A673 (cell line): ENCODE measurements at regions not wholly inside any gene's neighbourhood (a gene's known extent, or its start where the extent isn't known, plus 50 kb on each side); places are given as distances from the start of the nearest gene placed in this dataset.

Source experiments
- BruUV-seq: library from RNA; stranded (reverse); fragments of 400-500 nt; replicated peaks from 2 replicates; lab custom pipeline; 2021; lab: Mats Ljungman, UMichigan
- CTCF ChIA-PET: fragments of 300-600 bp; sonication (Branson Sonifier 250); formaldehyde crosslinking; loops from one replicate; lab custom pipeline; 2022; ENCODE audit warnings: antibody characterized with exemption; lab: Charles Lee
- POLR2A ChIA-PET: fragments of 300-600 bp; sonication (Branson Sonifier 250); formaldehyde crosslinking; loops from one replicate; lab custom pipeline; 2022; ENCODE audit warnings: antibody characterized with exemption; ENCODE audit not compliant: low non-redundant PET; lab: Charles Lee
- DNase-seq: peaks from one replicate; pipeline ENCODE4 v3.0.0-alpha.2; 2015; ENCODE audit warnings: low spot score
- H3K27ac ChIP-seq: fragments of 200-600 bp; sonication (generic); 2 replicates; pipeline ENCODE4 v1.5.1; 2016; ENCODE audit warnings: mixed run types, low read depth, mild to moderate bottlenecking, mixed read lengths, antibody characterized with exemption, low read length; ENCODE audit not compliant: poor library complexity, severe bottlenecking
- H3K27me3 ChIP-seq: fragments of 200-600 bp; sonication (generic); replicated peaks from 2 replicates; pipeline ENCODE4 v1.6.1; 2017; ENCODE audit warnings: mixed run types, low read depth, mild to moderate bottlenecking, mixed read lengths, antibody characterized with exemption, low read length; ENCODE audit not compliant: insufficient read depth, poor library complexity
- H3K36me3 ChIP-seq: fragments of 200-600 bp; sonication (generic); 2 replicates; pipeline ENCODE4 v1.6.1; 2016; ENCODE audit warnings: mixed run types, mild to moderate bottlenecking, mixed read lengths, antibody characterized with exemption, low read length; ENCODE audit not compliant: insufficient read depth, poor library complexity, severe bottlenecking
- H3K4me1 ChIP-seq: fragments of 200-600 bp; sonication (generic); 2 replicates; pipeline ENCODE4 v1.6.1; 2017; ENCODE audit warnings: mixed run types, mild to moderate bottlenecking, mixed read lengths, antibody characterized with exemption, low read length; ENCODE audit not compliant: insufficient read depth, poor library complexity, severe bottlenecking
- H3K4me3 ChIP-seq: fragments of 200-600 bp; sonication (generic); 2 replicates; pipeline ENCODE4 v1.5.1; 2016; ENCODE audit warnings: low read depth, mixed run types, mild to moderate bottlenecking, mixed read lengths, low read length; ENCODE audit not compliant: poor library complexity, severe bottlenecking
- H3K9me3 ChIP-seq: fragments of 200-600 bp; sonication (generic); 2 replicates; pipeline ENCODE4 v1.6.1; 2016; ENCODE audit warnings: mixed run types, low read depth, mild to moderate bottlenecking, mixed read lengths, antibody characterized with exemption, low read length; ENCODE audit not compliant: poor library complexity, severe bottlenecking
- CTCF ChIP-seq: fragments of 300-800, 200-600 bp; sonication (generic); conservative IDR thresholded peaks from 2 replicates; pipeline ENCODE4 v1.5.1; 2017; ENCODE audit warnings: low read depth, mild to moderate bottlenecking, antibody characterized with exemption, low read length, moderate library complexity, mixed read lengths
- EZH2 ChIP-seq: fragments of 200-600 bp; sonication (generic); IDR thresholded peaks from 2 replicates; pipeline ENCODE4 v1.6.1; 2017; ENCODE audit warnings: borderline replicate concordance, low read depth, mild to moderate bottlenecking, mixed read lengths, antibody characterized with exemption, low read length; ENCODE audit not compliant: poor library complexity, severe bottlenecking
- intact Hi-C: fragments of 100-400 bp; cut with micrococcal nuclease; formaldehyde crosslinking; loops from one replicate; pipeline ENCODE4 v1.10.0; 2022; ENCODE audit not compliant: unreplicated experiment

- POLR2A ChIA-PET: no interaction called here
These were observed 479.5 kb upstream of the SMARCA2 start for GRCh38 chr9:1535599-1535998.

GRCh38 chr9:1536522-1537170, 478.5 kb upstream of the SMARCA2 start:
- no peaks in the 10 kb centered on the region for H3K4me1 ChIP-seq
- no peak for TF ChIP-seq EZH2
- no peak for TF ChIP-seq CTCF
- CTCF ChIA-PET: no interaction called here
- H3K36me3 ChIP-seq: no peaks in the 10 kb centered on the region
- no peak for DNase-seq
- no peaks in the 10 kb centered on the region for H3K27me3 ChIP-seq
- H3K27ac ChIP-seq: no peak overlapping the region
- intact Hi-C loops: no loop called here
- H3K4me3 ChIP-seq: no peak overlapping the region
- BruUV-seq: no TSS peak
- H3K9me3 ChIP-seq: no peaks in the 10 kb centered on the region
- POLR2A ChIA-PET: no interaction called here

More at GRCh38 chr9:1535599-1535998, 479.5 kb upstream of the SMARCA2 start:
- Histone ChIP-seq H3K36me3 (no peaks in the 10 kb centered on the region), H3K4me1 (no peaks in the 10 kb centered on the region), H3K27ac (no peak overlapping the region), H3K27me3 (no peaks in the 10 kb centered on the region), H3K4me3 (no peak overlapping the region), H3K9me3 (no peaks in the 10 kb centered on the region)
- no peak for DNase-seq
- CTCF ChIA-PET: no interaction called here
- intact Hi-C loops: no loop called here
- BruUV-seq: no TSS peak
- TF ChIP-seq CTCF (no peak), EZH2 (no peak)

- TF ChIP-seq EZH2 (no peak), CTCF (no peak)
- Histone ChIP-seq H3K27me3 (no peaks in the 10 kb centered on the region), H3K4me3 (no peak overlapping the region), H3K36me3 (no peaks in the 10 kb centered on the region), H3K27ac (no peak overlapping the region), H3K9me3 (no peaks in the 10 kb centered on the region), H3K4me1 (no peaks in the 10 kb centered on the region)
- no TSS peak for BruUV-seq
- no peak for DNase-seq
- POLR2A ChIA-PET: no interaction called here
- intact Hi-C loops: no loop called here
- CTCF ChIA-PET: no interaction called here
These were observed 476.8 kb upstream of the SMARCA2 start for GRCh38 chr9:1538301-1538700.
